ENCODE measurements at regions not wholly inside any gene's neighbourhood (a gene's known extent, or its start where the extent isn't known, plus 50 kb on each side); places are given as distances from the start of the nearest gene placed in this dataset.

GRCh38 chr17:74052993-74053711 is 150.3 kb upstream of the RPL38 start:
- no peak for DNase-seq (ENCODE audit: low read depth)

GRCh38 chr17:74053712-74054078 is 149.8 kb upstream of the RPL38 start:
- no peak for DNase-seq (ENCODE audit: low read depth)

- DNase-seq (ENCODE audit: low read depth) = no peak
Observed at GRCh38 chr17:74054249-74054648, 149.2 kb upstream of the RPL38 start.

GRCh38 chr17:74055508-74056160 is 147.8 kb upstream of the RPL38 start:
- no peak for DNase-seq (ENCODE audit: low read depth)

- DNase-seq (ENCODE audit: low read depth) = no peak
Observed at GRCh38 chr17:74059479-74060240, 143.8 kb upstream of the RPL38 start.

- DNase-seq (ENCODE audit: low read depth) = no peak
Observed at GRCh38 chr17:74061758-74062157, 141.7 kb upstream of the RPL38 start.

- no peak for DNase-seq (ENCODE audit: low read depth)
Observed at GRCh38 chr17:74062234-74062633, 141.2 kb upstream of the RPL38 start.

- no peak for DNase-seq (ENCODE audit: low read depth)
Observed at GRCh38 chr17:74063439-74063838, 140.0 kb upstream of the RPL38 start.

- DNase-seq (ENCODE audit: low read depth) = no peak
Observed at GRCh38 chr17:74070374-74070773, 133.1 kb upstream of the RPL38 start.

GRCh38 chr17:74070998-74071679 is 132.3 kb upstream of the RPL38 start:
- DNase-seq (ENCODE audit: low read depth) = no peak

GRCh38 chr17:74072340-74072739 is 131.1 kb upstream of the RPL38 start:
- DNase-seq (ENCODE audit: low read depth) = no peak

GRCh38 chr17:74076446-74076845 is 127.0 kb upstream of the RPL38 start:
- no peak for DNase-seq (ENCODE audit: low read depth)

GRCh38 chr17:74077231-74077630 is 126.2 kb upstream of the RPL38 start:
- DNase-seq (ENCODE audit: low read depth) = no peak

GRCh38 chr17:74078363-74078941 is 125.0 kb upstream of the RPL38 start:
- no peak for DNase-seq (ENCODE audit: low read depth)

- no peak for DNase-seq (ENCODE audit: low read depth)
Observed at GRCh38 chr17:74079537-74080300, 123.8 kb upstream of the RPL38 start.

- no peak for DNase-seq (ENCODE audit: low read depth)
Observed at GRCh38 chr17:74080656-74081582, 122.6 kb upstream of the RPL38 start.

- no peak for DNase-seq (ENCODE audit: low read depth)
Observed at GRCh38 chr17:74082886-74083285, 120.6 kb upstream of the RPL38 start.

- DNase-seq (ENCODE audit: low read depth) = no peak
Observed at GRCh38 chr17:74083321-74083720, 120.2 kb upstream of the RPL38 start.

GRCh38 chr17:74085434-74085833 is 118.0 kb upstream of the RPL38 start:
- DNase-seq (ENCODE audit: low read depth) = no peak

GRCh38 chr17:74087002-74087585 is 116.4 kb upstream of the RPL38 start:
- no peak for DNase-seq (ENCODE audit: low read depth)

Measured in HS-27A (cell line).